GM13976 (cell line): ENCODE measurements at regions not wholly inside any gene's neighbourhood (a gene's known extent, or its start where the extent isn't known, plus 50 kb on each side); places are given as distances from the start of the nearest gene placed in this dataset.
"Not testable (repeated sequence)": the region's sequence is repeated elsewhere in the genome, so short reads cannot be mapped to it uniquely, and the experiment has no call there.

Experiments
- DNase-seq: peaks from one replicate; pipeline ENCODE4 v3.0.0; 2012; ENCODE audit warnings: low spot score
- in situ Hi-C: fragments of 300-500 bp; cut with MboI; formaldehyde crosslinking; loops from one replicate; pipeline ENCODE4 v1.12.0; 2022; ENCODE audit warnings: low sequenced_read_pairs, mixed read lengths, inconsistent platforms; ENCODE audit not compliant: unreplicated experiment
- TF ChIP-seq, protein P1 (sequence below): IDR thresholded peaks from 2 replicates; pipeline ENCODE4 v1.5.1; 2012; ENCODE audit warnings: borderline replicate concordance, mild to moderate bottlenecking; ENCODE audit not compliant: insufficient read depth; ENCODE audit errors: extremely low read depth, missing control alignments, control extremely low read depth

DNA sequence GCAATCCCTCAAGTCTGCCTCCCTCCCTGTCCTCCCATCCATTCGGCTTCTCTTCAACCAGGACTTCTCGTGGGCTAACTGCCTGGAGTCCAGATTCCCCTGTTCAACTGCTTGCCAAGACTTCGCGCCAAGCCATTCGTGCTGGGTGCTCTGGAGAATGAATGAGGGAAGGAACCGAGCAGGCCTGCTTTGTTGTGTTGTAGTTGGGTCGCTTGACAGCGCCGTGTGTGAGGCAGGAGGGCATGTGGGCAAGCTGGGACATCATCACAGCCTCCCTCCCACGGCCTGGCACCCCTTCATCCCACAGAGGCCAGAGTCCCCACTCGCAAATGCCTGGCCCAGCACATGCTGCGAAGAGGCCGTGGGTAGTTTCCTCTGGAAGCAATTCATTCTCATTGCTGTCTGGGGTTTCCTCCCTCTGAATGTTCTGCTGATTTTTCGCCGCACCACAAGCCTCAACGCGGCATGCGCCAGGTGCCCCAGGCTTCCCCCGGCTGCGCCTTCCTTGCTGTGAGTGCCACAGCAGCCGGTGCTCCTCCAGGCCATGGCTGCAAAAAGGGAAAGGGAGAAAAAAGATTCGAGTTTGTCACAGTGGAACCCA, 336.0 kb downstream of the QKI start:
- TF ChIP-seq, protein P1, sequence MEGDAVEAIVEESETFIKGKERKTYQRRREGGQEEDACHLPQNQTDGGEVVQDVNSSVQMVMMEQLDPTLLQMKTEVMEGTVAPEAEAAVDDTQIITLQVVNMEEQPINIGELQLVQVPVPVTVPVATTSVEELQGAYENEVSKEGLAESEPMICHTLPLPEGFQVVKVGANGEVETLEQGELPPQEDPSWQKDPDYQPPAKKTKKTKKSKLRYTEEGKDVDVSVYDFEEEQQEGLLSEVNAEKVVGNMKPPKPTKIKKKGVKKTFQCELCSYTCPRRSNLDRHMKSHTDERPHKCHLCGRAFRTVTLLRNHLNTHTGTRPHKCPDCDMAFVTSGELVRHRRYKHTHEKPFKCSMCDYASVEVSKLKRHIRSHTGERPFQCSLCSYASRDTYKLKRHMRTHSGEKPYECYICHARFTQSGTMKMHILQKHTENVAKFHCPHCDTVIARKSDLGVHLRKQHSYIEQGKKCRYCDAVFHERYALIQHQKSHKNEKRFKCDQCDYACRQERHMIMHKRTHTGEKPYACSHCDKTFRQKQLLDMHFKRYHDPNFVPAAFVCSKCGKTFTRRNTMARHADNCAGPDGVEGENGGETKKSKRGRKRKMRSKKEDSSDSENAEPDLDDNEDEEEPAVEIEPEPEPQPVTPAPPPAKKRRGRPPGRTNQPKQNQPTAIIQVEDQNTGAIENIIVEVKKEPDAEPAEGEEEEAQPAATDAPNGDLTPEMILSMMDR: no peak
- DNase-seq: no peak
- in situ Hi-C loops: no loop called here

DNA sequence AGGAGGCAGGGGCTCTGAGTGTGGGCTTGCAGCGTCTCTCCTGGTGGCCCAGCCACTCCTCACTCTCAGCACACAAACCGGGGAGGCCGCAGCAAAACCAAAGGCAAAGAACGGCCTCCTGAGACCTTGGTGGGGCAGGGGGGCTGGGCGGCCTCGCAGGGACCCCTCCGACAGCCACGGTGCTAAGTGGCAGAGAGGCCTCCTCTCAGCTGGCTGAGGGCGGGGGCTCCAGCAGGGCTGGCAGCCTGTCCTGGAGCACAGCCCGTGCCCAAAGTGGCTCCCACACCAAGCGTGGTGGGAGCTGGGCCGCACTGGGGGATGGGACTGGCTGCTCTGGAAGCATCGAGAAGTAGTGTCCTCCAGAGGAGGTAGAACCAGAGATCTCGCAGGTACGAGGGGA, 334.4 kb downstream of the QKI start:
- no peak for DNase-seq
- TF ChIP-seq, protein P1: no peak
- in situ Hi-C loops: no loop called here

DNA sequence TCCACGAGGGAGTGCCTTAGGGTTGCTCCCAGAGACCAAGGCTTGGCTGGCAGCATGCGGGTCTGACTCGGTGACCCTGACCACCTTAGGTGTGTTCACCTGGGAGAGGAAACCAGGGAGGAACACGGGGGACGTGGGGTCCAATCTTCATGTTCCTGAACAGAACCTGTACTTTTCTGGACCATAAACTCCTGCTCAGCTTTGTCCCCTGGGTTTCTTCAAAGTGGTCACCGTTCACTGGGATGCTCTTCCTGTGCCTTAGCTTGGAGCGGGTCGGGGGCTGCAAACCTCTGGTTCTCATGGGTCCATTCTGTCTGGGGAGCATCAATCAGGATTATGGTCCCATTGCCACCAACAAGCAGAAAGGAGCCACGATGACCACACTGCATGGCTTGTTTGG, 333.5 kb downstream of the QKI start:
- TF ChIP-seq, protein P1: no peak
- DNase-seq: no peak
- in situ Hi-C loops: no loop called here

DNA sequence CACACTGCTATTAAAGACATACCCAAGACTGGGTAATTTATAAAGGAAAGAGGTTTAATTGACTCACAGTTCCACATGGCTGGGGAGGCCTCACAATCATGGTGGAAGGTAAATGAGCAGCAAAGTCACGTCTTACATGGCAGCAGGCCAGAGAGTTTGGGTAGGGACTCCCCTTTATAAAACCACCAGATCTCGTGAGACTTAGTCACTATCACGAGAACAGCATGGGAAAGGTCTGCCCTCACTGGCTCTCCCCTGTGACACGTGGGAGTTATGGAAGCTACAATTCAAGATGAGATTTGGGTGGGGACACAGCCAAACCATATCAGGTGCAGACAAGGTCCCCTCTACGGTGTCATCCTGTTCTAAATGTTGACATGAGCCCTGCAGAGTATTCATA, 332.5 kb downstream of the QKI start:
- DNase-seq, in situ Hi-C loops: not testable (repeated sequence)

DNA sequence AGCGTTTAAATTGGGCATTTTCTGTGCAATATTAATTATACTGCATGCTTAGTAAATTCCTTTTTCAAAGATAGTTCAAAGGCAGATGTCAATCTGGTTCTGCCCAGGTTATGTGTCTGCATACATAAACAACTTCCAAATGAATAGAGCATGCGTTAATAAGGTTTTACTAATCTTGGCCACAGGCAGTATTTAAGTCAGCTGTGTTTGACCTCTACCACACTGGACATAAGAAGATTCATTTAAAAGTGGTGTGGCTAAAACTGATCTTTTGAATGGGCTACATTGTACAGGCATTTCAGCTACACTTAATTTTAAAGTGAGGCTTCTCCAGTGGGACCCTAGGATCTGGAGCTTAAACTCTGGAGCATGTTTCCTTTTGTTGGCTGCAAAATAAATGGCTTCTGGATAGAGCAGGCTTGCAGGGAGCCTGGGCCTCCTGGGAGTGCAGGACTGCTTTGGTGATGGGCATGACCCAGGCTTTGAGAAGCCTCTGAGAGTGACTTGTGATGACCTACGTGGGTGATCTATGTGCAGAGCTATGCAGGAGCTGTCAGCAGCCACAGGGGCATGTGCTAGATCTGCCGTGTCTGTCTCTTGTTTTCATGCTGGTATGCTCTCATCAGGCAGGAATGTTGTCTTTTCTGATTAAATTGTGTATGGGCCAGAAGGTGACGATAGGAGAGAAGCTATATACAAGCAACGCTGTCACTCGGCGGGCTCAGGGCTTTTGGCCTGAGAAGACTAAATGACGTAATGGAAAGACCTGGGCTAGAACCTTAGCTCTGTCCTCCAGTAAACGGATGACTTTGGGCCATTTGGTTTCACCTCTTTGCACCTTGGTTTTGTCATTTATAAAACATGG, 331.2 kb downstream of the QKI start:
- DNase-seq: no peak
- in situ Hi-C loops: no loop called here

DNA sequence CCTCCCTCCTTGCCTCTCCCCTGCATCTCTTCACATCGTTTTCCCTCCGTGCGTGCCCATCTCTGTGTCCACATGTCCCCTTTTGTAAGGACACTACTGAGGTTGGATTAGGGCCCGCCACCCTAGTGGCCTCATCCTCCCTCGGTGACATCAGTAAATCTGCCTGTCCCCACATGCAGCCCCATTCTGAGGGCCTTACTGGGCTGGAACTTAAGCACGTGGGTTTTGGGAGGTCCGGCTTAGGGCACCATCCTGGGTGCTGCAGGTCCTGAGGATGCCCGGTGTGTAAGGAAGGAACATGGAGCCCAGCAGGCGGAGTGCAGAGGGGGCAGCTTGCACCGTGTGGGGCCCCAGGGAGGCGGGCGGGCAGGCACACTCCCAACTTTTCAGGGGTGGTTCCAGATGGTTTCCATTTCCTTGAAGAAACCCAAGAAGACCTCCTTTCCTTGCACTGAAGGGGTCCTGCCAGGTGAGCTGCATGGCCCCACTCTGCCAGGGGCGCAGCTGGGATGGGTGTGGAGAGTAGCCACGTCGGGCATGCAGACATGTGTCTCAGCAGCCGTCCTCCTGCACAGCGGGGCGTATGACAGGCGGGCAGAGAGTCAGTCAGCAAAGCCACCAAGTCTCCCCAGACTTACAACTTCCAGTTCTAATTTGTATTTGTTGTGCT, 329.9 kb downstream of the QKI start:
- TF ChIP-seq, protein P1: no peak
- in situ Hi-C loops: no loop called here
- no peak for DNase-seq

More for the DNA sequence above, 331.2 kb downstream of the QKI start:
- TF ChIP-seq, protein P1: no peak

DNA sequence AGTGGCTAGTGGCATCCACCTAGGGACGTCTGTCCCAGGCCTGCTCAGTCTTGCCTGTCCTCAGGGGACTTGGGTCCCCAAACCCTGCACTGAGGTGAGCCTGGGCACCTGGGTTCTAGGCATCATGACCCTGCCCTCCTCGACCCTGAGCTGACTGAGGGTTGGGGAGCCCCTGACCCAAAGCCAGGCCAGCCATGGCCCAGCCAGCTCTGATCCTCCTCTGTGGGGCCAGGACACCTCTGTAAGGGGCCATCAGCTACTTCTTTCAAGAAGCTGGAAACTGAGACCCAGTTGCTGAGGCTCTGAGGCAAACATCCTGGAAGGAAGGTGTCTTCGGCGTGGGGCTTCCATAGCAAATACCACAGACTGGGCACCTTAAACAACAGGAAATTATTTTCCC, 329.3 kb downstream of the QKI start:
- in situ Hi-C loops: no loop called here
- no peak for DNase-seq

More for the DNA sequence above, 329.3 kb downstream of the QKI start:
- TF ChIP-seq, protein P1: no peak
